PFSK-1 (cell line): ENCODE measurements at regions not wholly inside any gene's neighbourhood (a gene's known extent, or its start where the extent isn't known, plus 50 kb on each side); places are given as distances from the start of the nearest gene placed in this dataset.
A peak's percentile ranks its signal among the peaks of the same experiment; 100 is the strongest.

Experiments used
- FOXP2 ChIP-seq: optimal IDR thresholded peaks from 2 replicates; pipeline ENCODE3; 2011; ENCODE audit warnings: borderline replicate concordance, control low read depth, inconsistent platforms; ENCODE audit not compliant: insufficient read depth; ENCODE audit errors: extremely low read length, extremely low read depth
- POLR2AphosphoS5 ChIP-seq: IDR thresholded peaks from 2 replicates; pipeline ENCODE4 v1.6.1; 2012; ENCODE audit warnings: low read depth, mild to moderate bottlenecking, control low read depth, low read length, moderate library complexity
- SIN3A ChIP-seq: IDR thresholded peaks from 2 replicates; pipeline ENCODE4 v1.6.1; 2012; ENCODE audit warnings: mild to moderate bottlenecking, low read length, moderate library complexity, borderline replicate concordance; ENCODE audit not compliant: insufficient read depth
- TAF1 ChIP-seq: IDR thresholded peaks from 2 replicates; pipeline ENCODE4 v1.6.1; 2012; ENCODE audit warnings: low read length, control low read depth, borderline replicate concordance; ENCODE audit not compliant: insufficient read depth
- TF ChIP-seq, protein P1 (sequence below), 2 experiments: IDR thresholded peaks; 2 replicates each; pipeline versions ENCODE4 v1.6.1 to v1.8.0; 2011 to 2012; ENCODE audit warnings: low read depth in 2 of 2, low read length in 2 of 2, control low read depth in 1 of 2, inconsistent platforms in 1 of 2, mild to moderate bottlenecking in 1 of 2, moderate library complexity in 1 of 2; ENCODE audit not compliant: insufficient read depth in 1 of 2

DNA sequence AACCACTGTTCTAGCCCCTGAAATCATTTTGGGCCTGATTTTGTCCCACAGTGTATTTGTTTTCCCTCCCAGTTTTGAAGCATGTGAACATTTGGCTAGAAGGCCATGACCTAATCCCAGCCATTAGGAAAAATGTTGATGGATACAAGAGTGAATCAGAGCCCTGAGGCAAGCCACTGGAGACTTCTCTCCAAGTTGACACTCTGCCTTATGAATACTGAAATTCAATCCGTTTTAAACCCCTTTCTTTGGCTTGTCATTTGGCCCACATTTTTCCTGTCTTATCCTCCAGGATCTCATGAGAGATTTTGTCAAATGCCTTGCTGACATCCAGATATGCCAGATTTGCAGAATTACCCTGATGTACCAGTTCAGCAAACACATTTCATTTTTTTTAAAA is 158.8 kb downstream of the FAT3 start:
- TF ChIP-seq SIN3A = peak; percentile 79; the same call in 1 of the 2 replicates
- TF ChIP-seq, protein P1, sequence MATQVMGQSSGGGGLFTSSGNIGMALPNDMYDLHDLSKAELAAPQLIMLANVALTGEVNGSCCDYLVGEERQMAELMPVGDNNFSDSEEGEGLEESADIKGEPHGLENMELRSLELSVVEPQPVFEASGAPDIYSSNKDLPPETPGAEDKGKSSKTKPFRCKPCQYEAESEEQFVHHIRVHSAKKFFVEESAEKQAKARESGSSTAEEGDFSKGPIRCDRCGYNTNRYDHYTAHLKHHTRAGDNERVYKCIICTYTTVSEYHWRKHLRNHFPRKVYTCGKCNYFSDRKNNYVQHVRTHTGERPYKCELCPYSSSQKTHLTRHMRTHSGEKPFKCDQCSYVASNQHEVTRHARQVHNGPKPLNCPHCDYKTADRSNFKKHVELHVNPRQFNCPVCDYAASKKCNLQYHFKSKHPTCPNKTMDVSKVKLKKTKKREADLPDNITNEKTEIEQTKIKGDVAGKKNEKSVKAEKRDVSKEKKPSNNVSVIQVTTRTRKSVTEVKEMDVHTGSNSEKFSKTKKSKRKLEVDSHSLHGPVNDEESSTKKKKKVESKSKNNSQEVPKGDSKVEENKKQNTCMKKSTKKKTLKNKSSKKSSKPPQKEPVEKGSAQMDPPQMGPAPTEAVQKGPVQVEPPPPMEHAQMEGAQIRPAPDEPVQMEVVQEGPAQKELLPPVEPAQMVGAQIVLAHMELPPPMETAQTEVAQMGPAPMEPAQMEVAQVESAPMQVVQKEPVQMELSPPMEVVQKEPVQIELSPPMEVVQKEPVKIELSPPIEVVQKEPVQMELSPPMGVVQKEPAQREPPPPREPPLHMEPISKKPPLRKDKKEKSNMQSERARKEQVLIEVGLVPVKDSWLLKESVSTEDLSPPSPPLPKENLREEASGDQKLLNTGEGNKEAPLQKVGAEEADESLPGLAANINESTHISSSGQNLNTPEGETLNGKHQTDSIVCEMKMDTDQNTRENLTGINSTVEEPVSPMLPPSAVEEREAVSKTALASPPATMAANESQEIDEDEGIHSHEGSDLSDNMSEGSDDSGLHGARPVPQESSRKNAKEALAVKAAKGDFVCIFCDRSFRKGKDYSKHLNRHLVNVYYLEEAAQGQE (IDR thresholded peaks at IDR 0.05; ENCODE audit: insufficient read depth in 1 of 2, low read depth in 2 of 2, low read length in 2 of 2) = no peak; a peak in 1 of 4 replicates

DNA sequence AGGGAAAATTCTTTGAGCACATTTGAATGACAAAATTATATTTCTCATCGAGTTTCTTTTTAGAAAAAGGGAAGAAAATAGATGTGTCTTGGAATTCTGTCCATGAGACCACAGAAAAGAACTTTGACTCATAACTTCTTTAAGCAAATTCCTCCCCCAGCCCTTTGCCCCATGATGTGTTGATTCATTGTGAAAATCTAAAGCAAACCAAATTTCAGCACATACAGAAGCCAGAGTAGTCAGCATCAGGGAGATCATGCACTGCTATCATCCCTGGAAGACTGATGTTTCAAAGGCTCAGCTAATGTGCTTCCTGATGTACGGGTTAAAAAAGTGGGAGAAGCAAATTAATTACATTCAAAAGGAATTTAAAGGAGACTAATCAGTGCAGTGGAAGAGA is 159.7 kb downstream of the FAT3 start:
- TF ChIP-seq SIN3A (no peak), TAF1 (no peak), FOXP2 (no peak), POLR2AphosphoS5 (no peak)
- TF ChIP-seq, protein P1 (IDR thresholded peaks at IDR 0.05; ENCODE audit: insufficient read depth in 1 of 2, low read depth in 2 of 2, low read length in 2 of 2) = no peak

DNA sequence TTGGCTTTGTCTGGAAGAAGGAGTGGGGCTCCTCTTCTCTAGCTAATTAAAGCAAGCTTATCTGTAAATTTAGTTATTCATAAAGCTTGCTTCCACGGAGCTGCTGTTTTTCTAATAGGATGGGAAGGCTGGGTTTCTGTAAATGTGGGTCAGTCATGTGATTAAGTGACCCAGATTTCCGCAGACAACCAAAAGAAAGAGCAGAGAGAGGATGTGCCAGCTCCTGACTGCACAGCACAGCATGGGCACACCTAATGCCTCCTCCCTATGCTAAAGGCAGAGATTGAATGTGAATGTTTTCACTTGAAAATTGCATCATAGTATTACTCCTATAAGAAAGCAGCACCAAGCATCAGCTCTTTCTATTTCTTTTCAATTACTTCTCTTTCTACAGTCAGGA is 160.2 kb downstream of the FAT3 start:
- TF ChIP-seq FOXP2 (no peak), SIN3A (no peak), TAF1 (no peak), POLR2AphosphoS5 (no peak)
- TF ChIP-seq, protein P1 (IDR thresholded peaks at IDR 0.05; ENCODE audit: insufficient read depth in 1 of 2, low read depth in 2 of 2, low read length in 2 of 2) = no peak

DNA sequence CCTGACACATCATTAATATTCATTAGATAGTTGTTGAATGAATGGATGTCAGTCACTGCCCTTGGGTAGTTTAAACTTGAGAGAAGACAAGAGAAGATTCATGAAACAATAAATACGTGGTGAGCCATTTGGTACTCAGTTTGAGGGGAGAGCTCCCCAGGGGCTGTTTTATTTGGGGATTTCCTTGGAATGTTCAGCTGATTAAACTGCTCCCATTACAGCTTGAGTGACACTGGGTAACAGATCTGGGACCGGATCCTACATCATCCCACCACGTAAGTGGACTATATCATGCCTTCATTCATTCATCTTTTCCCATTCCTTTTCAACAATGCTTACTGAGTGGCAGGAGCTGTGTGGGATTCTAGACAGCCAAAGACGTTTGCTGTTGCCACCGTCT is 162.0 kb downstream of the FAT3 start:
- TF ChIP-seq POLR2AphosphoS5 (no peak), TAF1 (no peak), FOXP2 (no peak), SIN3A (no peak)
- TF ChIP-seq, protein P1 (IDR thresholded peaks at IDR 0.05; ENCODE audit: insufficient read depth in 1 of 2, low read depth in 2 of 2, low read length in 2 of 2) = no peak

DNA sequence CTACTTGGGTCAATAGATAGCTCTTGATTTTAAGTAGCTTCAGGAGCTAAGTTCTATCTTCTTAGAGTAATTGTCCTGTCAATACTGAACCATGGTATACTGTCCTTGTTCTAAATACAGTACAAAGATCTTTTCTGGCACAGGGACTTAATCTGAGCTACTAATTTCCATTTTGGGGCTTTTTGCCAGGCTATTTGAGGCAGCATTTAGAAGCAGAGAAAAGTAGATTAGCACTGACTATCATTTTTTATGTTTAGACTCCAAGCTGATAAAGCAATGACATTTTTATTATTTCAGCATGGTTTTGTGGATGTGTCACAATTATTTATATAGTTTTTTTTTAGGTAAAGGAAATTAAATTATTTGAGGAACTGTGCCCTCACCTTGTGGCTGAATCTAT is 163.2 kb downstream of the FAT3 start:
- TF ChIP-seq, protein P1 (IDR thresholded peaks at IDR 0.05; ENCODE audit: insufficient read depth in 1 of 2, low read depth in 2 of 2, low read length in 2 of 2) = no peak
- TF ChIP-seq SIN3A = no peak
